HG02938 (cell line): ENCODE measurements at regions not wholly inside any gene's neighbourhood (a gene's known extent, or its start where the extent isn't known, plus 50 kb on each side); places are given as distances from the start of the nearest gene placed in this dataset.

ENCODE experiments used
- ATAC-seq: cut with Tn5 transposase; IDR thresholded peaks from one replicate; pipeline ENCODE4 v1.9.1; 2021; ENCODE audit warnings: mild to moderate bottlenecking, moderate library complexity; ENCODE audit not compliant: unreplicated experiment

- no peak for ATAC-seq
Observed at GRCh38 chr12:125720961-125721360, 655.7 kb downstream of the AACS start.

GRCh38 chr12:125734137-125734536, 668.9 kb downstream of the AACS start:
- ATAC-seq: no peak

DNA sequence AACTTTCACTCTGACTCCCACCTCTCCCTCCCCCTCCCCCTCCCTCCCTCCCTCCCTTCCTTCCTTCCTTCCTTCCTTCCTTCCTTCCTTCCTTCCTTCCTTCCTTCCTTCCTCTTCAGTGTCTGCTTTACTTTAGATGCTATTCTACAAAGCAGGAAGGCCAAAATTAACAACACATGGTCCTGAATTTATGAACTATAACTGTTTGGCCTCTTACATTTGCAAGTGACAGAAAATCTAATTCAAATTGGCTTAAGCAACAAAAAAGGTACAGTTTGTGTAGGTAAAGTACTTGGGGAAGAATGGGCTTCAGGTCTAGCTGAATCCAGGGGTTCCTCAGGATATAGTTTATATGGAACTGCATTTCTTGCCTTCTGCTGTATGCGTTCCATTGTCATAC, 673.0 kb downstream of the AACS start:
- ATAC-seq: no peak

DNA sequence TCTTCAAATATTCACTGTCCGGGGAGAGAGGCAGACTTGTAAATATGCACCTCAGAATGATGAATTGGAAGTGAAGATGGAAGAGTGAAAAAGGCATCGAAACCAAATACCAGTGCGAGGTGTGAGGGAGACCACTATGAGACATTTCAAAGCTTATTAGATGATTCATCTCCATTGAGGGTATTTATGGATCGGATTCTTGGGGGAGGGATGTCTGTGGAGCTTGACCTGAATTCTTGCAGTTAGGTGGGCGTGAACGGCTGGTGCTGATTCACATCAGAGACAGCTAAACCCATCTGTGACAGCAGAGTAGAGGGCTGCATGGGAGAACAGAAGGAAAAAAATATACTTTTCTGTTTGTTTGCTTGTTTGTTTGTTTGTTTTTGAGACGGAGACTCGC, 677.2 kb downstream of the AACS start:
- no peak for ATAC-seq

- no peak for ATAC-seq
Observed at GRCh38 chr12:125744201-125744600, 679.0 kb downstream of the AACS start.

DNA sequence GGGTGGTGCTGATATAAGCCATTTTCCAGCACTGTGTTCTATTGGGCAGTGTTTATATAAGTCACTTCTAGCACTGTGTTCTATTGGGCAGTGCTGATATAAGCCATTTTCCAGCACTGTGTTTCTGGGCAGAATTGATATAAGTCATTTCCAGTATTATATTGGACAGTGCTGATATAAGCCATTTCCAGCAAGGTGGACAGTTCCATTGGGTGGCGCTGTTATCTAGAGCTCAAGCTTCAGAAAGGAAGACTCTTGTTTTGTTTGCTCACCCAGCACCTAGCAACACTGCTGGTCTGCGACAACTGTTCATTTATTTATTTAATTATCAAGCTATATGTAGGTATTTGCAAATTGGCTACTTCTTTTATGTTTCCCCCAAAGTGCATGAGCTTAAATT, 690.3 kb downstream of the AACS start:
- ATAC-seq: no peak

DNA sequence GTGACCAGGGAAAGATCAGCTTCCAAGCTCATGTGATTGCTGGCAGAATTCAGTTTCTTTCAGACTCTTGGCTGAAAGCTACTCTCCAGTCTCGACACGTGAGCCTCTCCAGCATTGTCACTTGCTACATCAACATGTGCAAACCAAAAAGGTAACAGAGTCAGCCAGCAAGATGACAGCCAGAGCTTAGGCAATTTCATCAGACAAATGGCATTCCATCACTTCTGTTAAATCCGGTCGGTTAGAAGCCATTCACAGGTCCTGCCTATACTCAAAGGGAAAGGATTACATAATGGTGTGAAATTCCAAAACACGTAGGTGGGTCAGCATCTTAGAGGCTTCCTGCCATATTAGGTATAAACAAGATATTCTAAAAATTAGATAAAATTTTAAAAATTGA, 700.9 kb downstream of the AACS start:
- no peak for ATAC-seq

- no peak for ATAC-seq
Observed at GRCh38 chr12:125772403-125772802, 707.2 kb downstream of the AACS start.

GRCh38 chr12:125773033-125773640, 707.9 kb downstream of the AACS start:
- peak; percentile 72 for ATAC-seq

- no peak for ATAC-seq
Observed at GRCh38 chr12:125775507-125775906, 710.3 kb downstream of the AACS start.

DNA sequence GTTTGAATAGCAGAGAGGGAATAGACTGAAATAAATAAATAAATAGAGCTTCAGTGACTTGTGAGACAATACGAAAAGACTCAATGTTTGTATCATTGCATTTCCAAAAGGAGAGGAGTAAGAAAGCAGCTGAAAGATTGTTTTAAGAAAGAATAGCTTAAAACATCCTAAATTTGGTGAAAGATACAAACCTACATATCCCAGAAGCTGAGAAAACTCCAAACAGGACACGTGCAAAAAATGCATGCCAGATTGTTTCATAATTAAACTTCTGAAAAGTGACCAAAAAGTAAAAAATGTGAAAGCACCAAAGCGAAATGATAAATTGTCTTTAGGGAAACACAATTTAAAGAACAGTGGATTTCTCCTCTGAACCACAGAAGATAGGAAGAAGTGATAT, 711.0 kb downstream of the AACS start:
- no peak for ATAC-seq

DNA sequence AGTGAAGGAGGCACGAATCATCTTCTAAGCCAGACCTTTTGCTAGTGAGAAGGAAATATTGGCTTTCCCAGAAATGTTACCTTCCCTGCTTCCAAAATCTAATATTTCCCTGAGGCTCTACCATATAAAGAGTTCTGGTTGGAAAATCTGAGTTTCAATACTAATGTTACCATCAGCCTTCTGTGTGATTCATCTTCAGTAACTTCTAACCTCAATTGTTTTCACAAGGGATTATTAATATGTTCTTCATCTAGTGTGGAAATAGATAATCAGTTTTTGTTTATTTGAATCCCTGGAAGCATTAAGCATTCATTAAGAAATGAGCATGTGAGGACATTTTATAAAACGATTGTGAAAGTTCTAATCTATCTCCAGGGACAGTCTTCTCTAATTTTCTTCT, 720.9 kb downstream of the AACS start:
- ATAC-seq: no peak

DNA sequence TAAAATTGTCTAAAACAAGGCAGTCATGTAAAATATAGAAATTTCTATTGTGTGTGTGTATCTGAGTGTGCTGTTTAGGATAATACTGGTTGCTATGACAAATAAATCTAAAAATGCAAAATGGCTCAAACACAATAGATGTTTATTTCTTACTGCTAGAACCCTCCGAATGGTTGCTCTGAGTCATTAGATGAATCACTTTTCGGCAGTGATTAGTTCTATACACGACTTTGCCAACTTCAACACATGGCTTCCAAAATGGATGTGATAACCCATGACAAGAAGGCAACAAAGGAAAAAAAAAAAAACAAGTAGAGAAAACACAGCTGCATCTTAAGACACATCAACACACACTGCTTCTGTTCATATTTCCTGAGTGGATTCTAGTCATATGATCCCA, 729.2 kb downstream of the AACS start:
- ATAC-seq: no peak

- no peak for ATAC-seq
Observed at GRCh38 chr12:125797421-125798175, 732.4 kb downstream of the AACS start.

DNA sequence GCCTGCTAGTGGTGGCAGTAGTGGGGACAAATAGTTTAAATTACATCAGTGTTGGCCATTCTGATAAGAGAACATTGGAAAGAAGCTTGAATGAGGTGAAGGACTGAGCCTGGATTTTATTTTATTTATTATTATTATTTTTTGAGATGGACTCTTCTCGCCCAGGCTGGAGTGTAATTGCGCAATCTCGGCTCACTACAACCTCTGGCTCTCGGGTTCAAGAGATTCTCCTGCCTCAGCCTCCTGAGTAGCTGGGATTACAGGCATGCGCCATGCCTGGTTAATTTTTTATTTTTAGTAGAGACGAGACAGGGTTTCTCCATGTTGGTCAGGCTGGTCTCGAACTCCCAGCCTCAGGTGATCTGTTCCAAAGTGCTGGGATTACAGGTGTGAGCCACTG, 739.4 kb downstream of the AACS start:
- no peak for ATAC-seq

DNA sequence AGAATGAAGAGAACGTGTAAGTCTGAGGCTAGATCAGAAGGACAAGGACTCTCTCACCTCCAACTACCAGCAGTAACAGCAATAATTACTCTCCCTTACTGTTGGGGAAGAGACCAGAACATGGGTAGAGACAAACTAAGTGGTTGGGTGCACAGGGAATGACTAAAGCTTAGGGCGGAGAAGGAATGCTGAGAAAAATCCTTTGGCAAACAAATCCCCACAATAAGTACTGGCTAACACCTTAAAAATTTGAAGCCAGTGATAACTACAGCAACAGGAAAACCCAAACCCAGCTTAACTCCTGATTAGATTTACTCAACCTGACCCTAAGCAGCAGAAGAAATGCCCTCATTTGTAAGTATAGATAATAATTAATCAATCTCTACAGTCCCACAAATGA, 759.0 kb downstream of the AACS start:
- ATAC-seq: no peak

DNA sequence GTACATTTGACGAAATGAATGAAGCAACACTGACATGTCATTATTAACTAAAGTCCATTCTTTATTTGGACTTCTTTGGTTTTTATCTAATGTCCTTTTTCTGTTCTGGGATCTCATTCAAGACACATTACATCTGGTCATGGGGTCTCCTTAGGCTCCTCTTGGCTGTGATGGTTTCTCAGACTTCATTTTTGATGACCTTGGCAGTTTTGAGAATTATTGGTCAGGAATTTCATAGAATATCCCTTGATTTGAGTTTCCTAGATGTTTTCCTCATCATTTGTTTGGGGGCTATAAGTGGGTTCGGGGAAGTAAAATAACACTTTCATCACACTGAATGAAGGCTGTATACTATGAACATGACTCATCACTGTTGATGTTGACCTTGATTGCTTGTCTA, 770.6 kb downstream of the AACS start:
- no peak for ATAC-seq

DNA sequence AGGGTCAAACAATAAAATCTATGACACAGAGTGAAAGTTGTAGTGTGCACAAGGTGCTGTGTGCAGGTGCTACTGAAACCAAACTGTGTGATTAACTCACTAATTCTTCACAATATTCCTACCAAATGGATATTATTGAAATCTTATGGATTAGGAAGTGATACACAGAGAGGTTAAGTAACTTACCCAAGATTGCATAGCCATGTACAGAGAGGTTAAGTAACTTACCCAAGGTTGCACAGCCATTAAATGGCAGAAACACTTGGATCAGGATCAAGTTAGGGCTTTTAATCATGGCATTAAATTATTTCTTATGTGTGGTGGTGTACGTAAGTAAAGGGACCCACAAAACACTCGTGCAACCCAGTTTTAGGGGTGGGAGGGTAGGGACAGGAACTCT, 771.4 kb downstream of the AACS start:
- ATAC-seq: no peak

GRCh38 chr12:125841332-125841731, 776.1 kb downstream of the AACS start:
- ATAC-seq: no peak

DNA sequence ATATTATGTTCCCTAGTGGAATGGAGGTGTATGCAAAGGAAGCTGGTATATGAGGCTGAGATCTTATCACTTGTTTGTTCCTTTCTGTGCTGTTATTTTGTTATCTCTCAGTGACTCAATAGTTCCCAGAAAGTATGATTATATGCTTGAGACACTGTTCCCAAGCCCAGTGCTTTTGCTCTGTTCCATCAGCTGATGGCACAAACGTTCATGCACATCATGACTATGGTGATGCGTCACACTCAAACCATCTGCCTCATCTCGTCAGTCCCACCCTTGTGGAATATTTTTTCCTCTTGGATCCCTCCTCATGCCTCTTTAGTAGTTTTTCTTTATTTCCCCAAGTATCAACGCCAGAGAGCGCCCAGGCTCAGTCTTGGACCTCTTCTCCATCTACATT, 786.9 kb downstream of the AACS start:
- ATAC-seq: no peak

GRCh38 chr12:125852679-125853078, 787.4 kb downstream of the AACS start:
- ATAC-seq: no peak

GRCh38 chr12:125853670-125854069, 788.4 kb downstream of the AACS start:
- ATAC-seq: no peak

DNA sequence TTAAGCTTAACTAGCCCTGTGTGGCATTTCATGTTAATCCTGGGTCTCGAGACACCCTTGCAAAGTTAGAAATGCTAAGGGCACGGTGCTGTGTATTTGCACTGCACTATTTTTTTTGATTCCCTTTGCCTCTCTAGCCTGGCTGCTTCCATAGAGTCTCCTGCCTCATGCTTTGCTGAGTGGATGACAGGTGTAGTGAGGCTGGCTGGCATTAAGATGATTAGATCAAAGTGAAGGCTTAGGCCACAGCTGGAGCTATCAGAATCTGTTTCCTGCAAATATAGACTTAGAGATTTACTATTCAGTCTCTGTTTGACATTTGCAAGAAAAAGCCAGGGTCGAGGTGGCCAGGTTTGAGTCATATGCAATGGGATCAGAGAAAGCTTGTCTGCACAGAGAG, 791.1 kb downstream of the AACS start:
- ATAC-seq: no peak
